DND-41 (cell line): ENCODE measurements at regions not wholly inside any gene's neighbourhood (a gene's known extent, or its start where the extent isn't known, plus 50 kb on each side); places are given as distances from the start of the nearest gene placed in this dataset.

Source experiments
- EZH2 ChIP-seq: IDR thresholded peaks from 3 replicates; pipeline ENCODE4 v1.6.1; 2012; ENCODE audit warnings: borderline replicate concordance, low read depth, mild to moderate bottlenecking, moderate library complexity, low read length, inconsistent platforms; ENCODE audit not compliant: severe bottlenecking
- TF ChIP-seq, protein P1 (sequence below): IDR thresholded peaks from 2 replicates; pipeline ENCODE4 v1.5.1; 2012; ENCODE audit warnings: borderline replicate concordance, low read length, moderate library complexity, mild to moderate bottlenecking; ENCODE audit not compliant: poor library complexity, severe bottlenecking; ENCODE audit errors: extremely low read depth

DNA sequence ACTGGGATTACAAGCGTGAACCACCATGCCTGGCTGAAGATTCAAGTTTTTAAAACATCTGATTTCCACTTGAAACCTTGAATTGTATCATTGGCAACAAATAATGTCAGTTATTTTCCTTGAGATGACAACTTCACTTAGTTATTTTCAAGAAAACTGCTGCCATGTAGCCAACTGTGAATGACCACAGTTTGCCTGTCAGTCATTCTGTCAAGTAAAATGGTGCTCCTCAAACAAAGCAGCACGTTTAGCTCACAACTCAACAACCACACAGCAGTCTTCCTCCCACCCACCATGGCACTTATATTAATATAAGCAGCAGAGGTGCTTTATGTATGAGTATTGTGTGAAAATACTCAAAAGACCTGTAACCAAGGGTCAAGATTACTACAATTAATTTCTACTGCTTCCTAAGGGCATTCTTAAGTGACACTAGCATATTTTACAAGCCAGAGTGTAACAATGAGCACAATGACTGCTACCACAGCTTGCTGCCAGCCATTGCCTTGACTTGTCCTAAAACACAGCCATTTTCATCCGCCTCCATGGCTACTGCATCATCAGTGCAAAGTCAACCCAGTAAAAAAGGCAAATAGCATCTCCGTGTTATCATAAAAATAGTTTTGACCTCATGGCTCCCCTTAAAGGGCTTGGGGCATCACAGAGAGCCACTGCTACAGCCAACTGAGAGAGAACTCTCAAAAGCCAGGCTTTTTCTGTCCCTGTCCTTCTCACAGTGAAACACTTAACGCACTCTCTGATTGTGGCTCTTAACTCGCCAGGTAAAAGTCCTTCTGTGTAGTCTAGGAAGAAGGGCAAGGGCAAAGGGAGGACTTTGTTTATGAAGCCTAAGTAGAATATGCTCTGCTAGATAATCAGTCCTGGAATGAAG is 96.4 kb upstream of the TAB2 start:
- TF ChIP-seq, protein P1, sequence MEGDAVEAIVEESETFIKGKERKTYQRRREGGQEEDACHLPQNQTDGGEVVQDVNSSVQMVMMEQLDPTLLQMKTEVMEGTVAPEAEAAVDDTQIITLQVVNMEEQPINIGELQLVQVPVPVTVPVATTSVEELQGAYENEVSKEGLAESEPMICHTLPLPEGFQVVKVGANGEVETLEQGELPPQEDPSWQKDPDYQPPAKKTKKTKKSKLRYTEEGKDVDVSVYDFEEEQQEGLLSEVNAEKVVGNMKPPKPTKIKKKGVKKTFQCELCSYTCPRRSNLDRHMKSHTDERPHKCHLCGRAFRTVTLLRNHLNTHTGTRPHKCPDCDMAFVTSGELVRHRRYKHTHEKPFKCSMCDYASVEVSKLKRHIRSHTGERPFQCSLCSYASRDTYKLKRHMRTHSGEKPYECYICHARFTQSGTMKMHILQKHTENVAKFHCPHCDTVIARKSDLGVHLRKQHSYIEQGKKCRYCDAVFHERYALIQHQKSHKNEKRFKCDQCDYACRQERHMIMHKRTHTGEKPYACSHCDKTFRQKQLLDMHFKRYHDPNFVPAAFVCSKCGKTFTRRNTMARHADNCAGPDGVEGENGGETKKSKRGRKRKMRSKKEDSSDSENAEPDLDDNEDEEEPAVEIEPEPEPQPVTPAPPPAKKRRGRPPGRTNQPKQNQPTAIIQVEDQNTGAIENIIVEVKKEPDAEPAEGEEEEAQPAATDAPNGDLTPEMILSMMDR, result no peak
- no peak for TF ChIP-seq EZH2
